ENCODE measurements at regions not wholly inside any gene's neighbourhood (a gene's known extent, or its start where the extent isn't known, plus 50 kb on each side); places are given as distances from the start of the nearest gene placed in this dataset.

- TF ChIP-seq CTCF (conservative IDR thresholded peaks at IDR 0.05 in 1 of 2, IDR thresholded peaks at IDR 0.05 in 1 of 2; ENCODE audit: low read depth in 1 of 2, low read length in 2 of 2) (no peak), EZH2 (IDR thresholded peaks at IDR 0.05; ENCODE audit: low read length, missing control alignments) (no peak)
These were observed 462.2 kb upstream of the SLC10A2 start for GRCh38 chr13:103528437-103528836.
